ENCODE measurements at regions not wholly inside any gene's neighbourhood (a gene's known extent, or its start where the extent isn't known, plus 50 kb on each side); places are given as distances from the start of the nearest gene placed in this dataset.

GRCh38 chr1:173112129-173112528 is 61.4 kb upstream of the TNFSF18 start (continued):
- no peak for TF ChIP-seq E2F4 (IDR thresholded peaks at IDR 0.05; ENCODE audit: low read depth, low read length)
- TF ChIP-seq BMI1 (IDR thresholded peaks at IDR 0.05; ENCODE audit: borderline replicate concordance): no peak

GRCh38 chr1:173107696-173108095 is 57.0 kb upstream of the TNFSF18 start:
- FAIRE-seq (no peak), ATAC-seq (no peak), DNase-seq (ENCODE audit: low read depth, low spot score) (no peak)
- no peaks in the 10 kb centered on the region for H3K36me3 ChIP-seq (ENCODE audit: control insufficient read depth in 2 of 2, insufficient read depth in 2 of 2, low read length in 1 of 2)
- no peak for TF ChIP-seq EZH2 (IDR thresholded peaks at IDR 0.05; ENCODE audit: borderline replicate concordance, control insufficient read depth, low read depth, low read length)
- TF ChIP-seq IKZF1 (conservative IDR thresholded peaks at IDR 0.05): no peak
- TF ChIP-seq SMARCA5 (IDR thresholded peaks at IDR 0.05): no peak
- no peak for TF ChIP-seq FOXK2 (IDR thresholded peaks at IDR 0.05)
- no peak for TF ChIP-seq USF1 (IDR thresholded peaks at IDR 0.05; ENCODE audit: borderline replicate concordance, extremely low read length, insufficient read depth, low read depth, low read length)
- TF ChIP-seq SREBF1 (IDR thresholded peaks at IDR 0.05; ENCODE audit: low read length): no peak
- TF ChIP-seq DPF2 (IDR thresholded peaks at IDR 0.05): no peak
- no peak for TF ChIP-seq KLF5 (IDR thresholded peaks at IDR 0.05; ENCODE audit: partially characterized antibody)
- no peak for TF ChIP-seq IRF5 (IDR thresholded peaks at IDR 0.05; ENCODE audit: borderline replicate concordance)
- TF ChIP-seq RCOR1 (conservative IDR thresholded peaks at IDR 0.05; ENCODE audit: low read depth, low read length): no peak
- no peak for TF ChIP-seq ELK1 (IDR thresholded peaks at IDR 0.05; ENCODE audit: low read depth, low read length)
- no peak for TF ChIP-seq YY1 (IDR thresholded peaks at IDR 0.05; ENCODE audit: low read depth, low read length)
- TF ChIP-seq MTA2 (IDR thresholded peaks at IDR 0.05; ENCODE audit: low read depth): no peak
- no peak for TF ChIP-seq RB1 (IDR thresholded peaks at IDR 0.05; ENCODE audit: borderline replicate concordance)
- TF ChIP-seq CEBPB (IDR thresholded peaks at IDR 0.05; ENCODE audit: borderline replicate concordance in 1 of 2, low read depth in 2 of 2, low read length in 2 of 2): no peak
- no peak overlapping the region for H3K4me3 ChIP-seq
- ChIA-PET SMC1A (ENCODE audit: uncharacterized antibody, unreplicated experiment) (no interaction called here), RAD21 (ENCODE audit: unreplicated experiment) (no interaction called here), POLR2A (no interaction called here), CTCF (no interaction called here)
- H3K4me2 ChIP-seq (ENCODE audit: control insufficient read depth, insufficient read depth): no peak overlapping the region
- WGBS (ENCODE audit: insufficient coverage, insufficient replicate concordance, low lambda C conversion rate, missing lambda C conversion rate): 8% methylated on average over 2 of the region's 2 CpGs
- in situ Hi-C loops (cut with MboI) (no loop called here), intact Hi-C loops (cut with micrococcal nuclease; ENCODE audit: unreplicated experiment) (no loop called here)
- H4K20me1 ChIP-seq (ENCODE audit: control insufficient read depth, insufficient read depth): no peaks in the 10 kb centered on the region
- H3K9ac ChIP-seq (ENCODE audit: control insufficient read depth, insufficient read depth, low read length): no peak overlapping the region
- H3K27ac ChIP-seq (ENCODE audit: control insufficient read depth, insufficient read depth): no peak overlapping the region
- H3K79me2 ChIP-seq (ENCODE audit: control insufficient read depth, insufficient read depth, low read length): no peaks in the 10 kb centered on the region
- peaks cover 7% of the 10 kb centered on the region for H3K4me1 ChIP-seq (ENCODE audit: control insufficient read depth, insufficient read depth, low read length)
- peaks cover 4% of the 10 kb centered on the region; the same call in 2 of the 3 replicates for H3K9me3 ChIP-seq (replicated peaks; ENCODE audit: control insufficient read depth, insufficient read depth, low read length)
- H2AFZ ChIP-seq (ENCODE audit: control insufficient read depth, low read depth, low read length): no peak overlapping the region
- H3K27me3 ChIP-seq (replicated peaks in 1 of 2; ENCODE audit: control insufficient read depth in 2 of 2, insufficient read depth in 2 of 2, low read length in 1 of 2): no peaks in the 10 kb centered on the region
- BruUV-seq (replicated peaks): no TSS peak

All from GM12878 (cell line).